ENCODE measurements at regions not wholly inside any gene's neighbourhood (a gene's known extent, or its start where the extent isn't known, plus 50 kb on each side); places are given as distances from the start of the nearest gene placed in this dataset.

- DNase-seq: no peak
- Histone ChIP-seq H3K36me3 (ENCODE audit: control insufficient read depth, insufficient read depth, low read length) (no peaks in the 10 kb centered on the region), H3K27me3 (ENCODE audit: control insufficient read depth, insufficient read depth, low read length, poor library complexity, severe bottlenecking) (no peaks in the 10 kb centered on the region), H3K9me3 (ENCODE audit: control insufficient read depth, low read length) (no peaks in the 10 kb centered on the region), H3K27ac (ENCODE audit: low read depth, low read length) (no peak overlapping the region), H3K4me3 (ENCODE audit: low read length) (no peak overlapping the region), H3K9ac (ENCODE audit: extremely low read depth, low read length, poor library complexity, severe bottlenecking) (no peak overlapping the region), H3K4me1 (ENCODE audit: control insufficient read depth, insufficient read depth, low read length) (no peaks in the 10 kb centered on the region)
- no peaks in the 10 kb centered on the region for H3K27me3 Mint-ChIP-seq (ENCODE audit: insufficient read depth)
- H3K9me3 Mint-ChIP-seq: peaks cover 3% of the 10 kb centered on the region
- no peak overlapping the region for H3K27ac Mint-ChIP-seq
- H3K36me3 Mint-ChIP-seq (ENCODE audit: low read depth): no peaks in the 10 kb centered on the region
- no peak overlapping the region for H3K4me3 Mint-ChIP-seq
- no peak for TF ChIP-seq CTCF (conservative IDR thresholded peaks at IDR 0.05)
- 93 to 100% methylated on average over 3 to 4 of the region's 4 CpGs for WGBS, 2 experiments (ENCODE audit: insufficient coverage in 1 of 2, insufficient read length in 1 of 2)
- no peaks in the 10 kb centered on the region for H3K4me1 Mint-ChIP-seq
Observed at GRCh38 chr9:31377358-31377757, 1007.1 kb upstream of the ACO1 start.

GRCh38 chr9:31388660-31389059 is 995.8 kb upstream of the ACO1 start:
- Mint-ChIP-seq H3K36me3 (ENCODE audit: low read depth) (no peaks in the 10 kb centered on the region), H3K9me3 (no peaks in the 10 kb centered on the region), H3K27me3 (ENCODE audit: insufficient read depth) (no peaks in the 10 kb centered on the region), H3K4me1 (no peaks in the 10 kb centered on the region), H3K27ac (no peak overlapping the region), H3K4me3 (no peak overlapping the region)
- H3K4me1 ChIP-seq (ENCODE audit: control insufficient read depth, insufficient read depth, low read length): no peaks in the 10 kb centered on the region
- H3K27me3 ChIP-seq (ENCODE audit: control insufficient read depth, insufficient read depth, low read length, poor library complexity, severe bottlenecking): no peaks in the 10 kb centered on the region
- TF ChIP-seq CTCF (conservative IDR thresholded peaks at IDR 0.05): no peak
- no peak overlapping the region for H3K4me3 ChIP-seq (ENCODE audit: low read length)
- H3K36me3 ChIP-seq (ENCODE audit: control insufficient read depth, insufficient read depth, low read length): no peaks in the 10 kb centered on the region
- DNase-seq: no peak
- no peak overlapping the region for H3K9ac ChIP-seq (ENCODE audit: extremely low read depth, low read length, poor library complexity, severe bottlenecking)
- WGBS, 2 experiments (ENCODE audit: insufficient coverage in 1 of 2, insufficient read length in 1 of 2): 100% methylated on average over 1 of the region's 1 CpG
- no peak overlapping the region for H3K27ac ChIP-seq (ENCODE audit: low read depth, low read length)
- no peaks in the 10 kb centered on the region for H3K9me3 ChIP-seq (ENCODE audit: control insufficient read depth, low read length)

DNA sequence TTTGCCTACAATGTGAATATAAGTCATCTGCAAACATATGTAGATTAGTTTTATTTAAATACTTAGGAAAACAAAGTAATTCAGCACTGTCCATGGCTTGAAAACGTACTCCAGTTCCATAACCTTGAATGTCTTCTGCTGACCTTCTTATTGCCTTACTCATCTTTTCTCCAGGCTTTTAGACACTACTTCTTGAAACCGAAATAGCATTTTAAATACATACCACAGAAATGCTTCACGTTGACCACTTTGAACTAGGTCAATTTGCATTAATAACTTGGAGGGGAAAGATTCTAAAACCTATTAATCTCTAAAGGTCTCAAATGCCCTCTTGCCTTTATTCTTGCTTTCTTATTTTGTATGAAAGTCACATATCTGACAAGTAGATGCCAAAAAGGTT is 995.4 kb upstream of the ACO1 start:
- Mint-ChIP-seq H3K4me3 (no peak overlapping the region), H3K9me3 (no peaks in the 10 kb centered on the region), H3K36me3 (ENCODE audit: low read depth) (no peaks in the 10 kb centered on the region), H3K27ac (no peak overlapping the region), H3K4me1 (no peaks in the 10 kb centered on the region), H3K27me3 (ENCODE audit: insufficient read depth) (no peaks in the 10 kb centered on the region)
- H3K9ac ChIP-seq (ENCODE audit: extremely low read depth, low read length, poor library complexity, severe bottlenecking): no peak overlapping the region
- no peak for TF ChIP-seq CTCF (conservative IDR thresholded peaks at IDR 0.05)
- WGBS, 2 experiments (ENCODE audit: insufficient coverage in 1 of 2, insufficient read length in 1 of 2): 83 to 100% methylated on average over 1 to 3 of the region's 3 CpGs
- H3K4me3 ChIP-seq (ENCODE audit: low read length): no peak overlapping the region
- H3K36me3 ChIP-seq (ENCODE audit: control insufficient read depth, insufficient read depth, low read length): no peaks in the 10 kb centered on the region
- no peaks in the 10 kb centered on the region for H3K9me3 ChIP-seq (ENCODE audit: control insufficient read depth, low read length)
- no peak overlapping the region for H3K27ac ChIP-seq (ENCODE audit: low read depth, low read length)
- DNase-seq: no peak
- H3K27me3 ChIP-seq (ENCODE audit: control insufficient read depth, insufficient read depth, low read length, poor library complexity, severe bottlenecking): no peaks in the 10 kb centered on the region
- H3K4me1 ChIP-seq (ENCODE audit: control insufficient read depth, insufficient read depth, low read length): no peaks in the 10 kb centered on the region
